Body of pancreas (tissue), 4 donors: ENCODE measurements at regions not wholly inside any gene's neighbourhood (a gene's known extent, or its start where the extent isn't known, plus 50 kb on each side); places are given as distances from the start of the nearest gene placed in this dataset.

Experiments used
- POLR2A ChIP-seq, 3 donors: fragments of 450-650 bp; IDR thresholded peaks; one replicate each; pipeline ENCODE4 v1.6.1; 2016; ENCODE audit warnings: antibody characterized with exemption in 3 of 3, mild to moderate bottlenecking in 2 of 3
- TF ChIP-seq, protein P1 (sequence below), 7 experiments: fragments of 450-650 bp in 4 of 7; fragments of 200-600 bp in 3 of 7; sonication (generic) in 3 of 7; IDR thresholded peaks; one replicate each; pipeline ENCODE4 v1.5.1; 2016 to 2019; ENCODE audit warnings: antibody characterized with exemption in 7 of 7

DNA sequence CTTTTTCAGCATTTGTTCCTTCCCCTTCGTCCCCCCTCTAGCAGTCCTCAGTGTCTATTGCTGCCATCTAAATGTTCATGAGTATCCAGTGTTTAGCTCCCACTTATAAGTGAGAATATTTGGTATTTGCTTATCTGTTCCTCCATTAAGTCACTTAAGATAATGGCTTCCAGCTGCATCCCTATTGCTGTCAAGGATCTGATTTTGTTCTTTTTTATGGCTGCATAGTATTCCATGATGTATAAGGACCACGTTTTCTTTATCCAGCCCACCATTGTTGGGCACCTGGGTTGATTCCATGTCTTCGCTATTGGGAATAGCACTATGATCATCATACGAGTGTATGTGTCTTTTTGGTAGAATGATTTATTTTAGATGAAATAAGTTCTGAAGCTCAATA lies 166.9 kb upstream of the NCK2 start:
- TF ChIP-seq POLR2A (IDR thresholded peaks at IDR 0.05): no peak
- TF ChIP-seq, protein P1, sequence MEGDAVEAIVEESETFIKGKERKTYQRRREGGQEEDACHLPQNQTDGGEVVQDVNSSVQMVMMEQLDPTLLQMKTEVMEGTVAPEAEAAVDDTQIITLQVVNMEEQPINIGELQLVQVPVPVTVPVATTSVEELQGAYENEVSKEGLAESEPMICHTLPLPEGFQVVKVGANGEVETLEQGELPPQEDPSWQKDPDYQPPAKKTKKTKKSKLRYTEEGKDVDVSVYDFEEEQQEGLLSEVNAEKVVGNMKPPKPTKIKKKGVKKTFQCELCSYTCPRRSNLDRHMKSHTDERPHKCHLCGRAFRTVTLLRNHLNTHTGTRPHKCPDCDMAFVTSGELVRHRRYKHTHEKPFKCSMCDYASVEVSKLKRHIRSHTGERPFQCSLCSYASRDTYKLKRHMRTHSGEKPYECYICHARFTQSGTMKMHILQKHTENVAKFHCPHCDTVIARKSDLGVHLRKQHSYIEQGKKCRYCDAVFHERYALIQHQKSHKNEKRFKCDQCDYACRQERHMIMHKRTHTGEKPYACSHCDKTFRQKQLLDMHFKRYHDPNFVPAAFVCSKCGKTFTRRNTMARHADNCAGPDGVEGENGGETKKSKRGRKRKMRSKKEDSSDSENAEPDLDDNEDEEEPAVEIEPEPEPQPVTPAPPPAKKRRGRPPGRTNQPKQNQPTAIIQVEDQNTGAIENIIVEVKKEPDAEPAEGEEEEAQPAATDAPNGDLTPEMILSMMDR (IDR thresholded peaks at IDR 0.05): no peak
